NCI-H82 (cell line): ENCODE measurements at regions not wholly inside any gene's neighbourhood (a gene's known extent, or its start where the extent isn't known, plus 50 kb on each side); places are given as distances from the start of the nearest gene placed in this dataset.
A peak's percentile ranks its signal among the peaks of the same experiment; 100 is the strongest.
"Not testable (repeated sequence)": the region's sequence is repeated elsewhere in the genome, so short reads cannot be mapped to it uniquely, and the experiment has no call there.

Experiments used
- DNase-seq: peaks from one replicate; lab custom pipeline; 2025; lab: John Stamatoyannopoulos, UW

DNA sequence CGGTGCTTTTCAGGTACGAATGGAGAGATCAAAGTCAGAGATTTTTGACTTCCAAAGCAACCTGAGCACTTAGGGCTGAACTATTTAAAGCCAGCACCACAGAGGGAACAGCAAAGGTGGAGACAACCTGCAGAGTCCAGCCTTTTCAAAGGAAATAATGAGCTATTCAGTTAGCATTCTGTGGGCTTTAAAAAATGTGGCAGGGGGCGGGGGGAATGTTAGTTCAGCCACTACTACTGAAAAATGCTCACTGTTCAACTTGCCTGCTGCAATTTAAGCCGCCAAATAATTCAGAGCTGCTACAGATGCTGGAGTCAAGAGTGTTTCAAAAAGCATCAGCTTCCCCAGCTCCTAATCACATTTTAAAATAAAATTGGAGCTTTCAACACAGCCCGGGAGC, 473.3 kb upstream of the PLXNA2 start:
- no peak for DNase-seq

DNA sequence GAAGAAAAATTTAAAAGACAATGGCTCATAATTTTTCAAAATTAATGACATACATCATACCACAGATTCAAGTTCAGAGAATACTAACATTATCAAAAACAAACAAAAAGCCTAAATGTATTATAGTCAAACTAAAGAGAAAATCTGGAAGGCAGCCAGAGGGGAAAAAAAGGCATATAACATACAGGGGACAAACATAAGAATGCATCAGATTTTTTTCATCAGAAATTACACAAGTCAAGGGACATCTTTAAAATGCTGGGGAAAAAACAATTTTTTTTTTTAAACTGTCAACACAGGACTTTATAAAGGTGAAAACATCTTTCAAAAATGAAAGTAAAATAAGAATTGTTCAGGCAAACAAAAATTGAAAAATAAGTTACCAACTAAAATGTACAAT, 478.4 kb upstream of the PLXNA2 start:
- no peak for DNase-seq

- DNase-seq: no peak
Observed at GRCh38 chr1:208724079-208724478, 479.9 kb upstream of the PLXNA2 start.

DNA sequence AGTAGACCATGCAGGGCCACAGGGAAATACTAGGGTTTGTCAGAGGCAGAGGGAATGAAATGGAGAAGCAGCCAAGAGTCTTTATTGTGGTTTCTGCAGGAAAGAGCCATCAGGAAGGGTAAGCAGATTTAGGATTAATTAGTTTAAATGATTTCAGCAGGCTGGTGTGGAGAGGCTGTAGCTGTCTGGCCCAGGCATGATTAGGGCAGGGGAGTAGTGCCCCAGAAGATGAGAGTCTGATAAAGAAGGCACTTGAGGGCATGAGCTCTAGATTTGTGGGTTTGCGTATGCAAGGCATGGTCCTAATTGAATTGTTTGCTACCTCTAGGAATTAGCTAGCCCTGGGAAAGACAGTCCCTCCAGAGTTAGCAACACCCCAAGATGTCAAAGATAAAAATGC, 484.6 kb upstream of the PLXNA2 start:
- DNase-seq: peak; percentile 96

DNA sequence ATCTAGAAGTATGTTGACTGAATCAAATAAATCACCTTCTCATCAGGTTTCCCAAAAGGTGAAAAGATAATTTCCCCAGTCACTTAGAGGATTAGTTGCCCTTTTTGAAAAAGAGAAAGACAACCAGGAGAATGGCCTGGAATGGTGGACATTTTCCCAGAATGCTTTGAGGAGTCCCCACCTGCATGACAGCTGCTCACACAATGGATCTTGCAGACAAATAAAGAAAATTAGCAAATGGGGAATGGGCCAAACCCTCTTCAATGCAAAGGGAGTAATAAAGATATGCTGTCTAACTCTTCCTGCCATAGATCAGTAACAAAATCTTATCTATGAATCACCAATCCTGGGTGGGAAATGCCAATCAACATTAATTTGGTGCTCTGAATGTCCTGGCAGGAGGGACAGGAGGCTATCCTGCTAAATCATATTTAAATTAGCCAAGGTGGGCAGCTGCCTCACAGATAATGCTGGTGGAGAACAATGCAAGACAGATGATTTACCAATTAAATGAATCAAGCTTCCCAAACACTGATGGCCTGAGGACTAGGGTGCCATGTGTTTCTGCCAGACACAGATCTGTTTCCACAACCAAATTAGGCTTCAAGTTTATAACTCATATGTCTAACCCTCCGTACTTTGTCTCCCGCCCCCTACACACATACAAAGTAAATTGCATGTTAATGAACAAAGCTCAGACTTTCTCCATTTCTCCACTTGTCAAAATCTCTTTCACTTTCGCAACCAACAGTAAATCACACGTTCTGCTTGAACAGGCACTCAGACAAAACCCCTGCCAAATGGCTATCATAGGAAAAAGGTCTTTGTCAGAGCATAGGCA, 488.0 kb upstream of the PLXNA2 start:
- DNase-seq: peak; percentile 95

DNA sequence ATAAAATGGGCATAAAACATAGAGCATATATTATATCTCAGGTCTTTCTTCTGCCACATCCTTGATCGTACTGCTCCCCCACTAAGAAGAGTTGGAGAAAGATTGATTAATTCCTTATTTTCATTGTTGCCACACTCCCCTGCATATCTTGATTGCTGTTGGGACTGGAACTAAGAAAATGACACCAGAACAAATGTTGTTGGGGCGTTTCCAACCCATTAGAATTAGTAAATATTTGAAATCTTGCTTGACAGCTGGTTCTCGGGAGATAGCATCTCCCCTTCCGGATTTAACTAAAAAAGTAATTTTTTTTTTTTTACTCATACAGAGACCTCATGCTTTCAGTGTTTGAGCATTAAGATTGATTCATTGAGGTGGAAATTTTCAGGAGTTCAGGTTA, 493.0 kb upstream of the PLXNA2 start:
- no peak for DNase-seq

GRCh38 chr1:208737922-208738321, 493.7 kb upstream of the PLXNA2 start:
- DNase-seq: peak; percentile 36

DNA sequence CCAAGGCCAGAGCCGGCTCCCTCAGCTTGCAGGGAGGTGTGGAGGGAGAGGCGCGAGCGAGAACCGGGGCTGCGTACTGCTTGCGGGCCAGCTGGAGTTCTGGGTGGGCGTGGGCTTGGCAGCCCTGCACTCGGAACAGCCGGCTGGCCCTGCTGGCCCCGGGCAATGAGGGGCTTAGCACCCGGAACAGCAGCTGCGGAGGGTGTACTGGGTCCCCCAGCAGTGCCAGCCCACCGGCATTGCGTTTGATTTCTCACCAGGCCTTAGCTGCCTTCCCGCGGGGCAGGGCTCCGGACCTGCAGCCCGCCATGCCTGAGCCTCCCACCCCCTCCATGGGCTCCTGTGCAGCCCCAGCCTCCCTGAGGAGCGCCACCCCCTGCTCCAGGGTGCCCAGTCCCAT, 495.5 kb upstream of the PLXNA2 start:
- DNase-seq: not testable (repeated sequence)

DNA sequence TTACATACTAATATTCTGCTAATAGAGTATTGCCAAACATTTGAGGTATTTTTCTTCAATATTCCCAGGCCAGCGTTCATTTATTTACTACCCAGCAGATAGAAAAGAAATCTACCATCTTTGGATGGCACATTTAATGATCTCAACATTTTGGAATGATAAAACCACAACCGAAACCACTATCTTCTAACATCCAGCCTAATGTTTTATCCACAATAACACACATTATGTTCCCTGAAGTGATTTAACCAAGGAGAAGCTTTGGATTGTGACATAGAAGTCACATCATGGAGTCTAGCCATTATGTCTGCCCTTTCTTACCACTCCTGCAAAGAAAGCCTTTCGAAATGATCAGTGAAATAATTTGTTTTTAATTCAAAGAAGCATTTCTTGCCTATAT, 497.1 kb upstream of the PLXNA2 start:
- DNase-seq: no peak

DNA sequence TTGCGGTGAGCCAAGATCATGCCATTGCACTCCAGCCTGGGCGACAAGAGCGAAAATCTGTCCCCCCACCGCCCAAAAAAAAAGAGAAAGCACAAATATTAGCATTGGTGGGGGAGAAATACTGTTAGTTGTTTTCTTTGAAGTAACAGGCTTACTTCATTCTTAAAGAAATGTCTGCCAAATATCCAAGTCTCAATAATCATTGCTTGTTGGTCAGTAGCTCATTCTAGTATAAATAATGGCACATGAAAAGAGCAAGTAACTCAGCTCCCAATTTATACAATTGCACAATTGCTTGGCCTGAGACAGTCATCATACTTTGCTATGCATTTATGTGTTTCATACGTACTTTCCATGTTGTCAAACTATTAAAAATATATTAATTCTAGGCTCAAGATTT, 499.2 kb upstream of the PLXNA2 start:
- no peak for DNase-seq

DNA sequence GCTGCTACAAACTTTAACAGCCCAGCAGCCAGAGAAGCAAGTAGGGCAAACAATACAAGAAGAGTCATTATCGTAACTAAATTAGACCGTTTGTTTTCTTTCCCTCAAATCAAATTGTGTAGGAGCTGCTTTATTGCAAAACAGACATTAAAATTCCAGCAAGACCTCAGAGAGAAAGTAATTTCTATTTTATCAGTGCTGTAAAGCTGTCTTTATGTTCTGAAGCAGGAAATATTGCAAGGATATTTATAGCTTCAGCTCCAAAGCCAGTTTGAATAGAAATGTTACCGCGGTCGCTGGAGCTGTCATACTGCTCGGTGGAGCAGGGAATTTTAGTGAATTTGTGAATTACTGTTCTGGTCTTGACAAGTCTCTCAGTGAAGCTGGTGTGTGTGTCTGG, 503.8 kb upstream of the PLXNA2 start:
- no peak for DNase-seq

- DNase-seq: peak; percentile 34
Observed at GRCh38 chr1:208748387-208749165, 504.4 kb upstream of the PLXNA2 start.

DNA sequence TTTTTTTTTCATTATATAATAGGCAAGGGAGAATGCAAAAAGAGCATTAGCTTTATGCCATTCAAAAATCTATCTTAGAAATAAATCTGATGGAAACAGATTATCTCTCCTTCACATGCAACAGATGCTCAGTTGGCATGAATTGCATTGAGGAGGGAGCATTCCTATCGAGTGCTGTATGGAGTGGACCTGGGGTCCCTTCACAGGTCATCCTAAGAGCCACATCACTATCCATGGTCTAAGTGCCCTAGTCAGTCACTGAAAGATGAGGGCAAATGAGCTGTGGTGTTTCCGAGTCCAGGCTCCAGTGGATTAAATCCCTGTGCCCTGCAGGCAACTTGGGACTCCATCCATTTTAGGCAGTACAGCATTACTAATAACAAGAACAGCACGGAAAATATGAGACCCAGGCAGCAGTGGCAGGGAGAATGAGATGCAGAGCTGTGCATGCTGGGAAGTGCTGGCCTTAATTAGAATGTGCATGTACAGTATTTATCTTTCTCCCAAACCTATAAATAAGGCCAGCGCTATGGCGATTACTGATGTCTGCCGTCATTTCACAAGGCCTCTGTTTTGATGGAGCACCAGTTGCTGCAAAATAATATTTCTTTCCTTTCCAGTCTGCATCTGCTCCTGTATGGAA, 512.3 kb upstream of the PLXNA2 start:
- DNase-seq: no peak

GRCh38 chr1:208757846-208758245, 513.7 kb upstream of the PLXNA2 start:
- DNase-seq: no peak

- no peak for DNase-seq
Observed at GRCh38 chr1:208759255-208759654, 515.1 kb upstream of the PLXNA2 start.

GRCh38 chr1:208763971-208764370, 519.8 kb upstream of the PLXNA2 start:
- DNase-seq: no peak

- no peak for DNase-seq
Observed at GRCh38 chr1:208766832-208767231, 522.6 kb upstream of the PLXNA2 start.

DNA sequence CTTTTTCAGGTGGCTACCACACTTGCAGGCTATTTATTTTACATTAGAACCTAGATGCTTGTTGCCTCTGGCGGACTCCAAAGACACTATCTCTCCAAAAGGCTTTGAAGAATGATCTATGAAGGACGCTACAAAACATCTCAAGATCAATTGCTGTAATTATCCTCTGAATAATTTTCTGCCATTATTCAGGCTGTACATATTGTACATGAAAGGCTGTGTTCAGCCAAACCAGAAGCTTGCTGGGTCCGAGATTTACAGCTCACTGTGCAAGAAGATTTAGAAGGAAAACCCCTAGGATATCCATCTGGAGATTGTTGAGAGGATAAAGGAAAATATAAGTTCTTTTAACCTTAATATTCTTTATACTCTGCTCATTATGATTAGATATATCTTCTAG, 523.6 kb upstream of the PLXNA2 start:
- no peak for DNase-seq

GRCh38 chr1:208772891-208773290, 528.7 kb upstream of the PLXNA2 start:
- DNase-seq: no peak

DNA sequence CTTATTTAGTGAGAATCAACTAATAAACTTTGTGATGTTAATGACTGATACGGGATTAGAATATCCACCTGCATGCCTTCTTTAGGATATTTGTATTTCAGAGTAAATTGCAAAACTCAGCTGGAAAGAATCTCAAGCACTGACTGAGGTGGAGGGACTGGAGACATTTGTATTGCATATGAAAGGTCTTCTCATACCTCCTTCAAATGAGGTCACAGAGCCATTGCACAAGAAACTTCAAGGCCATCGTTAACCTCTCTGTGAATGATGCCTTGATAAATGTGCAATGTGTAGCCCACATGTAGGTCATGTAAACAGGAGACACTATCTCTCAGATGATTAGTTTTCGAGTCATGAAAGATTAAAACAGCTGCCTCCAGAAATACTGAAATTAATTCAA, 531.7 kb upstream of the PLXNA2 start:
- DNase-seq: no peak

- DNase-seq: no peak
Observed at GRCh38 chr1:208778417-208778816, 534.2 kb upstream of the PLXNA2 start.

DNA sequence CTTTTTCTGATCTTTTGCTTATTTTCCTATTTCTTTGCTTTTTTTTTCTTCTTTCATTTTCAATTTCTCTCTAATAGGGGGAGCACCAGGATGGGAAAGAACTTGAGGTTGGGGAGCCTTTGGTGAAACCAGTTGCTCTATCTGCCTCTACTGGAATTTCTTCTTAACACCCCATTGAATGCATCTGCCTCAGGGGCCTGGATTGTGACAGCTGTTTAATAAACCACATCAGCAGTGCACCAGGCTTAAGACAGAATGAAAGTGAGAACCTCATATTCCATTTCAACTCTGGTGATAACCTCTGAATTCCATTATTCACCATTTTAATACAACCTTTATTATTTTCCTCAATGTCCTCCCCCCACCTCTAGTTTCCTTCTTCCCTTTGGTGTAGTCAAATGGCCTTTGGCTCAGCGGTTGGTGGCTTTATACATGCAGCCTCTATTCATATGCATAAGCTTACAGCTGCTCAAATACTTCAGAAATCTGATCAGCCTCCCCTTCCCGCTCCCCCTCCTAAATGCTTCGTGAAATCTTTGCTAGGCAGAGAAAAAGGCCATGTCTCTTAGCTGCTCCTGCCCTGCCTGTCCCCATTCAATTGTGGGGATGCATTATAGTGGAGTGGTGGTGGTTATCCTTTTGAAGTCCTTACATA, 537.3 kb upstream of the PLXNA2 start:
- no peak for DNase-seq
